ENCODE measurements at regions not wholly inside any gene's neighbourhood (a gene's known extent, or its start where the extent isn't known, plus 50 kb on each side); places are given as distances from the start of the nearest gene placed in this dataset.

DNA sequence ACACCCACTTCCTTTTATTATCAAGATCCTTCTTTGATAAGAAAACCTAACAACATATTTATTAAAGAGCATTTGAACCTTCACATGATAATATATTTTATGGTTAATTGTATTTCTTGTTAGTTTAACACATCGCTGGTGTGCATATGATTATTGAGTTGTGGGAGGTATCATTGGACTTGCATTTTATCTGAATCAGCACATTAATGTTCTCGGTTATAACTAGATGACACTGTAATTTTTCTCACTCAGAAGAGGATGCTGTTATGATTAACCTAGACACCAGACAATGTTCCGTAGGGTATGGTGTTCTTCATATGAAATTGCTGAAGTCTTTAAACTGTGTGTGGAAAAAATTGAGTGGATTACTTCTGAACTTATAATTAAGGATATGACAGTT is 1188.3 kb upstream of the EPHA6 start:
- TF ChIP-seq, protein P1, sequence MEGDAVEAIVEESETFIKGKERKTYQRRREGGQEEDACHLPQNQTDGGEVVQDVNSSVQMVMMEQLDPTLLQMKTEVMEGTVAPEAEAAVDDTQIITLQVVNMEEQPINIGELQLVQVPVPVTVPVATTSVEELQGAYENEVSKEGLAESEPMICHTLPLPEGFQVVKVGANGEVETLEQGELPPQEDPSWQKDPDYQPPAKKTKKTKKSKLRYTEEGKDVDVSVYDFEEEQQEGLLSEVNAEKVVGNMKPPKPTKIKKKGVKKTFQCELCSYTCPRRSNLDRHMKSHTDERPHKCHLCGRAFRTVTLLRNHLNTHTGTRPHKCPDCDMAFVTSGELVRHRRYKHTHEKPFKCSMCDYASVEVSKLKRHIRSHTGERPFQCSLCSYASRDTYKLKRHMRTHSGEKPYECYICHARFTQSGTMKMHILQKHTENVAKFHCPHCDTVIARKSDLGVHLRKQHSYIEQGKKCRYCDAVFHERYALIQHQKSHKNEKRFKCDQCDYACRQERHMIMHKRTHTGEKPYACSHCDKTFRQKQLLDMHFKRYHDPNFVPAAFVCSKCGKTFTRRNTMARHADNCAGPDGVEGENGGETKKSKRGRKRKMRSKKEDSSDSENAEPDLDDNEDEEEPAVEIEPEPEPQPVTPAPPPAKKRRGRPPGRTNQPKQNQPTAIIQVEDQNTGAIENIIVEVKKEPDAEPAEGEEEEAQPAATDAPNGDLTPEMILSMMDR (IDR thresholded peaks at IDR 0.05; ENCODE audit: low read length) = no peak
- TF ChIP-seq EZH2 (IDR thresholded peaks at IDR 0.05; ENCODE audit: borderline replicate concordance, low read length) = no peak
